K562 (cell line): ENCODE measurements at regions not wholly inside any gene's neighbourhood (a gene's known extent, or its start where the extent isn't known, plus 50 kb on each side); places are given as distances from the start of the nearest gene placed in this dataset.

Source experiments
- ARID4B ChIP-seq: sonication (generic); formaldehyde crosslinking; IDR thresholded peaks from 2 replicates; pipeline ENCODE4 v1.8.0; 2022; ENCODE audit warnings: mild to moderate bottlenecking, missing genetic modification reagents
- CHD1 ChIP-seq: fragments of 200-600 bp; sonication (generic); IDR thresholded peaks from one replicate; pipeline ENCODE4 v1.6.1; 2012; ENCODE audit warnings: mild to moderate bottlenecking, moderate library complexity, low read length, inconsistent platforms
- ELK3 ChIP-seq: fragments of 450-650 bp; formaldehyde crosslinking; IDR thresholded peaks from 2 replicates; pipeline ENCODE4 v1.4.0; 2020; ENCODE audit warnings: mild to moderate bottlenecking
- FOXA3 ChIP-seq, 2 experiments: fragments of 450-650 bp in 1 of 2; sonication (generic) in 1 of 2; formaldehyde crosslinking; IDR thresholded peaks in 1 of 2; conservative IDR thresholded peaks in 1 of 2; 2 replicates each; pipeline versions ENCODE4 v1.4.0 to v1.8.0; 2020 to 2022; ENCODE audit warnings: mild to moderate bottlenecking in 2 of 2, missing genetic modification reagents in 1 of 2
- HBP1 ChIP-seq: fragments of 450-650 bp; formaldehyde crosslinking; IDR thresholded peaks from 2 replicates; pipeline ENCODE4 v1.4.0; 2022; ENCODE audit warnings: missing genetic modification characterization
- IFI16 ChIP-seq: fragments of 250-450 bp; sonication (Bioruptor Pico); IDR thresholded peaks from 2 replicates; pipeline ENCODE4 v2.1.2; 2022; ENCODE audit warnings: mild to moderate bottlenecking, inconsistent platforms
- NFE2L1 ChIP-seq: fragments of 450-650 bp; IDR thresholded peaks from 2 replicates; pipeline ENCODE4 v1.6.1; 2016; ENCODE audit warnings: missing genetic modification characterization, low read depth, mild to moderate bottlenecking, missing compliant biosample characterization, moderate library complexity, borderline replicate concordance
- RBBP5 ChIP-seq: fragments of 200-600 bp; sonication (generic); IDR thresholded peaks from 2 replicates; pipeline ENCODE4 v1.6.1; 2012; ENCODE audit warnings: borderline replicate concordance, mild to moderate bottlenecking, low read length, control low read depth, inconsistent platforms; ENCODE audit not compliant: insufficient read depth, poor library complexity, severe bottlenecking
- RHOXF2B ChIP-seq: fragments of 250-450 bp; sonication (Bioruptor Pico); conservative IDR thresholded peaks from 2 replicates; pipeline ENCODE4 v1.5.1; 2021
- ZFP30 ChIP-seq: fragments of 250-450 bp; sonication (Bioruptor Pico); IDR thresholded peaks from 2 replicates; pipeline ENCODE4 v1.8.0; 2022; ENCODE audit warnings: moderate library complexity, mild to moderate bottlenecking, inconsistent platforms, borderline replicate concordance
- ZNF134 ChIP-seq: fragments of 250-450 bp; sonication (Bioruptor Pico); conservative IDR thresholded peaks from 2 replicates; pipeline ENCODE4 v1.4.0; 2020
- ZNF589 ChIP-seq: fragments of 200-800 bp; sonication (Bioruptor generic); IDR thresholded peaks from 2 replicates; pipeline ENCODE4 v1.6.1; 2016; ENCODE audit warnings: low read depth, missing genetic modification characterization, missing compliant biosample characterization
- ZNF695 ChIP-seq: fragments of 450-650 bp; formaldehyde crosslinking; IDR thresholded peaks from 2 replicates; pipeline ENCODE4 v1.4.0; 2020; ENCODE audit warnings: mild to moderate bottlenecking, moderate library complexity
- TF ChIP-seq, protein P1 (sequence below): sonication (generic); formaldehyde crosslinking; IDR thresholded peaks from 2 replicates; pipeline ENCODE4 v1.8.1; 2022; ENCODE audit warnings: missing genetic modification reagents
- TF ChIP-seq, protein P2 (sequence below): fragments of 450-650 bp; formaldehyde crosslinking; IDR thresholded peaks from 2 replicates; pipeline ENCODE4 v1.4.0; 2022; ENCODE audit warnings: mild to moderate bottlenecking, moderate library complexity
- TF ChIP-seq, protein P3 (sequence below): fragments of 450-650 bp; conservative IDR thresholded peaks from 2 replicates; pipeline ENCODE4 v1.6.1; 2016; ENCODE audit warnings: missing genetic modification characterization, low read depth, mild to moderate bottlenecking, missing compliant biosample characterization, moderate library complexity

DNA sequence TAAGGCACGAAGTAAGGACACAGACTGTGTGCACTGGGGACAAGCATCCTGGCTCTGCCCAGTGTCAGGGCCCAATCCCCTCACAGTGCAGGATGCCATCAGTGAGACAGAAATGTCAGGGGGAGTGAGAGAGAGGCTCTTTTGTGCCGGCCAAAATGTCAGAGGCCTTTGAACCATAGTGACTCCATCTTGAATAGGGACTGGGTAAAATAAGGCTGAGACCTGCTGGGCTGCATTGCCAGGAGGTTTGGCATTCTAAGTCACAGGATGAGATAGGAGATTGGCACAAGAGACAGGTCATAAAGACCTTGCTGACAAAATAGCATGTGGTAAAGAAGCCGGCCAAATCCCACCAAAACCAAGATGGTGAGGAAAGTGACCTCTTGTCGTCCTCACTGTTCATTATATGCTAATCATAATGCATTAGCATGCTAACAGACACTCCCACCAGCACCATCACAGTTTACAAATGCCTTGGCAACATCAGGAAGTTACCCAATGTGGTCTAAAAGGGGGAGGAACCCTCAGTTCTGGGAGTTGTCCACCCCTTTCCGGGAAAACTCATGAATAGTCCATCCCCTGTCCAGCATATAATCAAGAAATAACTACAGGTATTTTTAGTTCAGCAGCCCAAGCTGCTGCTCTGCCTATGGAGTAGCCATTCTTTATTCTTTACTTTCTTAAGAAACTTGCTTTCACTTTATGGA lies 337.4 kb downstream of the LPIN1 start (continued):
- TF ChIP-seq, protein P1, sequence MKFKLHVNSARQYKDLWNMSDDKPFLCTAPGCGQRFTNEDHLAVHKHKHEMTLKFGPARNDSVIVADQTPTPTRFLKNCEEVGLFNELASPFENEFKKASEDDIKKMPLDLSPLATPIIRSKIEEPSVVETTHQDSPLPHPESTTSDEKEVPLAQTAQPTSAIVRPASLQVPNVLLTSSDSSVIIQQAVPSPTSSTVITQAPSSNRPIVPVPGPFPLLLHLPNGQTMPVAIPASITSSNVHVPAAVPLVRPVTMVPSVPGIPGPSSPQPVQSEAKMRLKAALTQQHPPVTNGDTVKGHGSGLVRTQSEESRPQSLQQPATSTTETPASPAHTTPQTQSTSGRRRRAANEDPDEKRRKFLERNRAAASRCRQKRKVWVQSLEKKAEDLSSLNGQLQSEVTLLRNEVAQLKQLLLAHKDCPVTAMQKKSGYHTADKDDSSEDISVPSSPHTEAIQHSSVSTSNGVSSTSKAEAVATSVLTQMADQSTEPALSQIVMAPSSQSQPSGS (CRISPR knock-in tag), result no peak
- TF ChIP-seq ZNF695 (CRISPR knock-in tag) (peak; percentile 93), NFE2L1 (tag) (peak; percentile 54), ZFP30 (CRISPR knock-in tag) (no peak), ELK3 (CRISPR knock-in tag) (0 out of 2 replicates have a peak, but pooled peaks have one; percentile 53), ZNF134 (CRISPR knock-in tag) (peak; percentile 73), IFI16 (peak; percentile 66; the same call in 1 of the 2 replicates), ZNF589 (CRISPR knock-in tag) (peak; percentile 89), ARID4B (CRISPR knock-in tag) (no peak), RHOXF2B (CRISPR knock-in tag) (0 out of 2 replicates have a peak, but pooled peaks have one; percentile 53), RBBP5 (no peak), HBP1 (CRISPR knock-in tag) (peak; percentile 56; the same call in 1 of the 2 replicates), FOXA3 (CRISPR knock-in tag; conservative IDR thresholded peaks at IDR 0.05 in 1 of 2, IDR thresholded peaks at IDR 0.05 in 1 of 2) (no peak), CHD1 (no peak)
- TF ChIP-seq, protein P2, sequence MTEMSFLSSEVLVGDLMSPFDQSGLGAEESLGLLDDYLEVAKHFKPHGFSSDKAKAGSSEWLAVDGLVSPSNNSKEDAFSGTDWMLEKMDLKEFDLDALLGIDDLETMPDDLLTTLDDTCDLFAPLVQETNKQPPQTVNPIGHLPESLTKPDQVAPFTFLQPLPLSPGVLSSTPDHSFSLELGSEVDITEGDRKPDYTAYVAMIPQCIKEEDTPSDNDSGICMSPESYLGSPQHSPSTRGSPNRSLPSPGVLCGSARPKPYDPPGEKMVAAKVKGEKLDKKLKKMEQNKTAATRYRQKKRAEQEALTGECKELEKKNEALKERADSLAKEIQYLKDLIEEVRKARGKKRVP, result peak; percentile 82
- TF ChIP-seq, protein P3, sequence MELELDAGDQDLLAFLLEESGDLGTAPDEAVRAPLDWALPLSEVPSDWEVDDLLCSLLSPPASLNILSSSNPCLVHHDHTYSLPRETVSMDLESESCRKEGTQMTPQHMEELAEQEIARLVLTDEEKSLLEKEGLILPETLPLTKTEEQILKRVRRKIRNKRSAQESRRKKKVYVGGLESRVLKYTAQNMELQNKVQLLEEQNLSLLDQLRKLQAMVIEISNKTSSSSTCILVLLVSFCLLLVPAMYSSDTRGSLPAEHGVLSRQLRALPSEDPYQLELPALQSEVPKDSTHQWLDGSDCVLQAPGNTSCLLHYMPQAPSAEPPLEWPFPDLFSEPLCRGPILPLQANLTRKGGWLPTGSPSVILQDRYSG, result peak; percentile 98
